ENCODE measurements at regions not wholly inside any gene's neighbourhood (a gene's known extent, or its start where the extent isn't known, plus 50 kb on each side); places are given as distances from the start of the nearest gene placed in this dataset.

DNA sequence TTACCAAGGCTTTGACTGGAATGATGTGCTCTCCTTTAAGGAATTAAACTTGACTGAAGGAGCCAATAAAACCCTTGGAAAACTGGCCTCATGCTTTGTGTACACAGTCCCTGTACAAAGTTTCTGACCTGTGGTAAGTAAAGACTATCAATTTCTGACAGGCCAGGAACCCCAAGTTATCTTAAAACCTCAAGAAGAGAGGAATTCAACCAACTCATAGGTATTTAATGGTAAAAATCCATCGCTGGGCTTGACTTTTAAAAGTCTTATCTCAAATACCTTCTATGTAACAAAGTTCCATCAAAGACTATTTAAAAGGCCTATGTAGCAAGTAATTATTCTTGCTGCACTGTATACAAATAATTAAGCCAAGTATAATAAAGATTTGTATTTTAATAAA lies 103.7 kb upstream of the TENT5D start:
- no peak for FAIRE-seq

DNA sequence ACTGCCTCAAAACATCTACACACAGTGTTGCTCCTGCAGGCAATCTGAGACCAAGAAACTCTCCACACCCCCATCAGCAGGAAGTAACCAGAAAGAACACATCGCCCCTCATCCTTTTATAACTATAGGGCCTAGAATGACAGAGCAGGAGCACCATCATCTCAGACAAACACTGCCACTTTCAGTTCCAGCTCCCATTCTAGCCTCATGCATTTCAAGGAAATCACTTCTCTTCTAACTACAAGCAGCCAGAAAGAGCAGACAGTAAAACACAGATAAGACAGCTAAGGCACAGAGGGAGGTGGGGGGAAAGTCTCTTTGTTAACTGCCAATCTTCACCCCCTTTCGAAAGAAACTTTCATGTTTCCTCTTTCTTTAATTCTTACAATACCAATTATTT lies 102.6 kb upstream of the TENT5D start:
- FAIRE-seq: no peak

DNA sequence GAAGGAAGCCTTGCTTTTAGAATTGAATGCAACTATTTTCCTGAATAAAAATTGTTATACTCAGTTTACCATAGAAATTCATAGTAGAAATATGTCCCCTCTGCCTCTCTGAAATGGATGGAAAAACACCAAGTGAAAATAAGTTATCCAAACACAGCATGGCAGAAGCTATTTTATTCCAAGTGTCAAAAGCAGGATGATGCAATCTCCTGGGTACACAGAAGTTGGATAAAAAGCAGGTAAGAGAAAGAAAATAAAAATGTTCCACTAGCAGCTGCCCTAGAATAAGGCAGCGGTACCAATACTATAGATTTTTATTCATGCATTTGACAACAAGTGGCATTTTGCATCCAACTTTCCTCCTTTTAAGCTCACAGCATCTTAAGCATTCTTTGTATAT lies 89.0 kb upstream of the TENT5D start:
- no peak for FAIRE-seq

DNA sequence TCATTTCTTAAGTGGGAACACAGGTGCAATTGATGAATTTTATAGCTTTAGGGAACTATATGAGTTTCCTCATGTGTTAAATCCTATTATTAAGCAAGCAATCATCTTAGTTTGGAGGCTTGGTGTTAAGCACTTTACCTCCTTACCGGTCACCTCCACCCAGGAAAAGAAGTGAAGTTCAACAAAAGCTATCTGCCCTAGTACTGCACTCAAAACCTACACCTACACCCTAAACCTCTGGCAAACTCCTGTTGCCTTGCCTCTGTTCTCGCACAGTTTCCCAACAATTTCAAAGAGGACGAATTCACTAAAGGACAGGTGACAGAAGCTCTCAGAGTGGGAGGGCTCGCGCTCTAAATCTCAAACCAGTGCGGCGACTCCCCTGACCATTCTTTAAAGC lies 85.7 kb upstream of the TENT5D start:
- no peak for FAIRE-seq

DNA sequence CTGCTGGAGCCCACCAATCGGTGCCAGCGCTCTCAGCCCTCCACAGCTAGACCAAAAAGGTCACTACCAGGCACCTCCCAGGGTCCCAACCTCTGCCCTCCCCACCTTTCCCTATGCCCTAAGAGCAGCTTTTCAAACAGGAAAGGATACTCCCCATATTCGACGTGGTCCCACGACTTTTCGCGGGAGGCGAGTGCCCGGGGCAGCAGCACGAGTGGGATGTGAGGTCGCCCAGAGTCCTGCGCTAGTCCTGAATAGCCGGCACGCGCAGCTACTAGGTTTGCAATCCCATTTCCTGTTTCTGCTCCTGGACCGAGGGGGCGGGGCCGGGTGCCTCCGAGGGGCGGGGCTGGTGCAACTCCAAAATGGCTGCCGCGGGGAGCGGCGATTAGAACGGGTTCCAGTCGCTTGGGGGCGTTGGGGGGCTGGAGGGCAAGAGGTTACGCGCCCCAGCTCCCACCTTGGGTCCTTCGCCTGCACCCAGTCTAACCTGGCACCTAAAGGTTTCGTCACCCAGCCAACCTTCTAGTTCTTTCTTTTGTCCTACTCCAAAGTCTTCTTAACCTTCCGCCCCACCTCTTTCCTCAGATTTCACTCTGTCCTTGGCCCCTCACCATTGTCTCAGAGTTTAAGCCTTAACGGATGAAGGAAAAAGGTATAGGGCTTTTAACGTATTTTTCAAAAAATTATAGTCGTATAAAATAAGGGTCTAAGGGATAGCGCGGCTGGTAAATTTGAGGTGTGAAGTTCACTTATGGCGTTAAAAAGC lies 85.0 kb upstream of the TENT5D start:
- FAIRE-seq: no peak

DNA sequence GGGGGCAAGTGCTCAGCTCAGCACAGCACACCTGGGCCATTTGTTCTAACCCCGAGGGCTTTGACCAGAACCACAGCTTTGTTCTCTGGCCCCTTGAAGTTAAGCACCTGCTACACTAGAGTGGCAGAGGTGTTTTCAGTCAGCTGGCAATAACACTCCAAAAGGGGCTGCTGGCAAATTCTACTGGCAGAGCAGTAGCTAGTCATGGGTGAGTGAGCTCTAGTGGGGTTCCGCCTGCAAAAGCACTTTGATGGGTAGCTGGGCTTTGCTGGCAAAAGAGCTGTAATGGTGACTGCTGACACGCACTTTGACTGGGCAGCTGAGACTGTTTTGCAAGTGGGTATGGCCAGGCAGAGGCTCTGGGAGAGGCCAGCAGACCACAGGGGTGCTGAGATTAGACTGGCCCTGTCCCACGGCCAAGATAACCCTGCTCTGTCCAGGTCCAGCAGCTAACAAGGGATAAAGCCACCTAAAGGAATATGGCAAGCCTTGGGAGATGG lies 65.2 kb upstream of the TENT5D start:
- no peak for FAIRE-seq

All from endometrium (tissue), 2 donors.